MM.1S (cell line): ENCODE measurements at regions not wholly inside any gene's neighbourhood (a gene's known extent, or its start where the extent isn't known, plus 50 kb on each side); places are given as distances from the start of the nearest gene placed in this dataset.

ENCODE experiments used
- EZH2 ChIP-seq: fragments of 300-600 bp; sonication (generic); optimal IDR thresholded peaks from 2 replicates; pipeline ENCODE3; 2017; ENCODE audit warnings: low read depth, mild to moderate bottlenecking, antibody characterized with exemption, low read length, mixed read lengths
- EZH2phosphoT487 ChIP-seq: fragments of 300-600 bp; sonication (generic); IDR thresholded peaks from 2 replicates; pipeline ENCODE4 v1.6.1; 2018; ENCODE audit warnings: antibody characterized with exemption, low read length
- TF ChIP-seq, protein P1 (sequence below): fragments of 300-600 bp; sonication (generic); IDR thresholded peaks from 2 replicates; pipeline ENCODE4 v1.5.1; 2016; ENCODE audit warnings: antibody characterized with exemption, low read length, mixed read lengths

DNA sequence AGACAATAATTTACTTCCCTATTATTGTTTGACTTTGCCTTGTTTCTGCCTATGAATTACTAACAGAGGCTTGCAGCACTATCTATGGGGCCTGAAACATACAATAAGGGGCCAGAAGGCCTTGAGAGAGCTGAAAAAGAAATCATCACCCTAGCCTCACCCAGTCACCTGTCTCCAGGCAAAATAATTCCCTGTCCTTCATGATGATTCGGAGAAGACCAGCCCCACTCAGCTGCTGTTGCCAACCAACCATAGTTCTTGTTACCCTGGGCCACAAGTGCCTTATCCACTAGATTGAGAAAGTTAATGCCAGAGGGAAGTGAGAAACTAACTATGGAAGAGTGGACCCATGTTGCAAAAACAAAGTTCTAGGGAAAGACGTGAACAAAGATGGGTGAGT is 97.1 kb downstream of the ARF6 start:
- TF ChIP-seq, protein P1, sequence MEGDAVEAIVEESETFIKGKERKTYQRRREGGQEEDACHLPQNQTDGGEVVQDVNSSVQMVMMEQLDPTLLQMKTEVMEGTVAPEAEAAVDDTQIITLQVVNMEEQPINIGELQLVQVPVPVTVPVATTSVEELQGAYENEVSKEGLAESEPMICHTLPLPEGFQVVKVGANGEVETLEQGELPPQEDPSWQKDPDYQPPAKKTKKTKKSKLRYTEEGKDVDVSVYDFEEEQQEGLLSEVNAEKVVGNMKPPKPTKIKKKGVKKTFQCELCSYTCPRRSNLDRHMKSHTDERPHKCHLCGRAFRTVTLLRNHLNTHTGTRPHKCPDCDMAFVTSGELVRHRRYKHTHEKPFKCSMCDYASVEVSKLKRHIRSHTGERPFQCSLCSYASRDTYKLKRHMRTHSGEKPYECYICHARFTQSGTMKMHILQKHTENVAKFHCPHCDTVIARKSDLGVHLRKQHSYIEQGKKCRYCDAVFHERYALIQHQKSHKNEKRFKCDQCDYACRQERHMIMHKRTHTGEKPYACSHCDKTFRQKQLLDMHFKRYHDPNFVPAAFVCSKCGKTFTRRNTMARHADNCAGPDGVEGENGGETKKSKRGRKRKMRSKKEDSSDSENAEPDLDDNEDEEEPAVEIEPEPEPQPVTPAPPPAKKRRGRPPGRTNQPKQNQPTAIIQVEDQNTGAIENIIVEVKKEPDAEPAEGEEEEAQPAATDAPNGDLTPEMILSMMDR: no peak
- TF ChIP-seq EZH2 (no peak), EZH2phosphoT487 (no peak)
